H1 (cell line): ENCODE measurements at regions not wholly inside any gene's neighbourhood (a gene's known extent, or its start where the extent isn't known, plus 50 kb on each side); places are given as distances from the start of the nearest gene placed in this dataset.
"Not testable (repeated sequence)": the region's sequence is repeated elsewhere in the genome, so short reads cannot be mapped to it uniquely, and the experiment has no call there.

Experiments
- CTCF ChIA-PET: fragments of 300-600 bp; sonication (Branson Sonifier 250); formaldehyde crosslinking; loops from one replicate; lab custom pipeline; 2021; ENCODE audit not compliant: partially characterized antibody; lab: Charles Lee
- POLR2A ChIA-PET: fragments of 300-600 bp; sonication (Branson Sonifier 250); formaldehyde crosslinking; loops from one replicate; lab custom pipeline; 2021; ENCODE audit warnings: inconsistent platforms; ENCODE audit not compliant: partially characterized antibody; lab: Charles Lee
- DNase-seq, 2 experiments: peaks; one replicate each; pipeline versions ENCODE4 v3.0.0 to v3.0.0-alpha.2; 2010 to 2022; ENCODE audit warnings: low spot score in 2 of 2, low read depth in 1 of 2, mixed read lengths in 1 of 2
- FAIRE-seq: peaks from 2 replicates; lab custom pipeline; 2011; peaks lifted over from hg19 to GRCh38; lab: Jason Lieb, UNC
- H2AFZ ChIP-seq: 2 replicates; pipeline ENCODE4 v1.8.1; 2012; ENCODE audit warnings: low read length, inconsistent platforms
- H2AK5ac ChIP-seq: 2 replicates; pipeline ENCODE4 v1.6.1; 2013; ENCODE audit warnings: low read depth, low read length
- H2BK120ac ChIP-seq: replicated peaks from 2 replicates; pipeline ENCODE3; 2013; ENCODE audit warnings: low read depth, low read length, inconsistent platforms
- H2BK12ac ChIP-seq: 2 replicates; pipeline ENCODE4 v1.6.1; 2013; ENCODE audit warnings: low read depth, low read length
- H2BK15ac ChIP-seq: 2 replicates; pipeline ENCODE4 v1.6.1; 2013; ENCODE audit warnings: low read length
- H2BK20ac ChIP-seq: 2 replicates; pipeline ENCODE4 v1.6.1; 2013; ENCODE audit warnings: low read length
- H2BK5ac ChIP-seq: 2 replicates; pipeline ENCODE4 v1.6.1; 2013; ENCODE audit warnings: low read depth, low read length
- H3K14ac ChIP-seq: 2 replicates; pipeline ENCODE4 v1.6.1; 2013; ENCODE audit warnings: inconsistent platforms; ENCODE audit not compliant: insufficient read length
- H3K18ac ChIP-seq: 2 replicates; pipeline ENCODE4 v1.6.1; 2013; ENCODE audit warnings: low read length; ENCODE audit errors: extremely low read depth
- H3K23ac ChIP-seq: 2 replicates; pipeline ENCODE4 v1.6.1; 2013; ENCODE audit warnings: inconsistent platforms; ENCODE audit not compliant: insufficient read length
- H3K23me2 ChIP-seq: 2 replicates; pipeline ENCODE4 v1.6.1; 2013; ENCODE audit warnings: low read depth, low read length
- H3K27ac ChIP-seq: 2 replicates; pipeline ENCODE4 v1.6.1; 2011; ENCODE audit warnings: low read depth, low read length, inconsistent platforms
- H3K27me3 ChIP-seq, 4 experiments: replicated peaks in 1 of 4; 1 replicate in 1 of 4; 2 replicates in 3 of 4; pipeline versions ENCODE4 v1.6.1 to v1.8.1; 2011 to 2013; ENCODE audit warnings: low read length in 3 of 4, mild to moderate bottlenecking in 3 of 4, inconsistent platforms in 2 of 4, mixed read lengths in 2 of 4, moderate library complexity in 1 of 4; ENCODE audit not compliant: control insufficient read depth in 3 of 4, insufficient read depth in 3 of 4; ENCODE audit errors: extremely low read depth in 1 of 4
- H3K36me3 ChIP-seq, 4 experiments: 2 replicates each; pipeline versions ENCODE4 v1.6.1 to v1.8.1; 2011 to 2013; ENCODE audit warnings: mild to moderate bottlenecking in 4 of 4, low read length in 3 of 4, moderate library complexity in 2 of 4, control low read depth in 1 of 4, inconsistent platforms in 1 of 4; ENCODE audit not compliant: insufficient read depth in 4 of 4, control insufficient read depth in 2 of 4
- H3K4ac ChIP-seq: replicated peaks from 2 replicates; pipeline ENCODE3; 2013; ENCODE audit warnings: low read length, low read depth, mixed read lengths, inconsistent platforms; ENCODE audit not compliant: insufficient read length
- H3K4me1 ChIP-seq, 4 experiments: replicated peaks in 1 of 4; 1 replicate in 1 of 4; 2 replicates in 3 of 4; pipeline versions ENCODE4 v1.6.1 to v1.8.1; 2011 to 2013; ENCODE audit warnings: low read length in 3 of 4, inconsistent platforms in 2 of 4, mixed read lengths in 1 of 4; ENCODE audit not compliant: insufficient read depth in 4 of 4, control insufficient read depth in 3 of 4
- H3K4me2 ChIP-seq, 2 experiments: 2 replicates each; pipeline versions ENCODE4 v1.6.1 to v1.8.1; 2011 to 2013; ENCODE audit warnings: low read depth in 2 of 2, low read length in 2 of 2, control low read depth in 1 of 2, inconsistent platforms in 1 of 2, mild to moderate bottlenecking in 1 of 2; ENCODE audit not compliant: insufficient read depth in 1 of 2
- H3K4me3 ChIP-seq, 4 experiments: fragments of 200-600, 300-600 bp in 1 of 4; sonication (generic), shearing (Covaris generic), sonication (Bioruptor Twin) in 1 of 4; 2 replicates each; pipeline versions ENCODE4 v1.5.1 to v1.8.1; 2011 to 2016; ENCODE audit warnings: low read length in 4 of 4, low read depth in 3 of 4, control low read depth in 2 of 4, inconsistent platforms in 2 of 4, mild to moderate bottlenecking in 2 of 4, mixed read lengths in 1 of 4, moderate library complexity in 1 of 4; ENCODE audit not compliant: insufficient read depth in 2 of 4; ENCODE audit errors: extremely low read depth in 1 of 4
- H3K56ac ChIP-seq: replicated peaks from 2 replicates; pipeline ENCODE3; 2013; ENCODE audit warnings: low read depth, mild to moderate bottlenecking, mixed read lengths, low read length, inconsistent platforms; ENCODE audit not compliant: insufficient read length
- H3K79me1 ChIP-seq: 2 replicates; pipeline ENCODE4 v1.6.1; 2013; ENCODE audit warnings: low read depth, low read length, control low read depth
- H3K79me2 ChIP-seq, 2 experiments: 2 replicates each; pipeline versions ENCODE4 v1.6.1 to v1.8.1; 2012 to 2013; ENCODE audit warnings: low read length in 2 of 2, mild to moderate bottlenecking in 2 of 2, inconsistent platforms in 1 of 2; ENCODE audit not compliant: insufficient read depth in 2 of 2, control insufficient read depth in 1 of 2
- H3K9ac ChIP-seq, 4 experiments: replicated peaks in 1 of 4; 1 replicate in 1 of 4; 2 replicates in 3 of 4; pipeline versions ENCODE4 v1.6.1 to v1.8.1; 2011 to 2013; ENCODE audit warnings: low read depth in 3 of 4, low read length in 3 of 4, control low read depth in 2 of 4, mild to moderate bottlenecking in 2 of 4, moderate library complexity in 2 of 4, inconsistent platforms in 1 of 4; ENCODE audit errors: extremely low read depth in 1 of 4
- H3K9me3 ChIP-seq, 2 experiments: 2 replicates each; pipeline versions ENCODE4 v1.6.1 to v1.8.1; 2012 to 2013; ENCODE audit warnings: mild to moderate bottlenecking in 2 of 2, moderate library complexity in 2 of 2, control low read depth in 1 of 2, inconsistent platforms in 1 of 2, low read depth in 1 of 2, low read length in 1 of 2, mixed read lengths in 1 of 2; ENCODE audit not compliant: insufficient read depth in 2 of 2
- H4K20me1 ChIP-seq, 2 experiments: replicated peaks in 1 of 2; 2 replicates each; pipeline versions ENCODE3 to v1.8.1; 2011 to 2013; ENCODE audit warnings: inconsistent platforms in 2 of 2, low read length in 2 of 2, mild to moderate bottlenecking in 1 of 2; ENCODE audit not compliant: insufficient read depth in 2 of 2, control insufficient read depth in 1 of 2
- H4K5ac ChIP-seq: 2 replicates; pipeline ENCODE4 v1.6.1; 2013; ENCODE audit warnings: low read length, low read depth, mixed read lengths, inconsistent platforms; ENCODE audit not compliant: insufficient read length
- H4K8ac ChIP-seq: 2 replicates; pipeline ENCODE4 v1.8.0; 2013; ENCODE audit warnings: mild to moderate bottlenecking, moderate library complexity, low read length, inconsistent platforms; ENCODE audit not compliant: insufficient read depth; ENCODE audit errors: extremely low read depth
- H4K91ac ChIP-seq: replicated peaks from 2 replicates; pipeline ENCODE3; 2013; ENCODE audit warnings: low read length, mixed read lengths, inconsistent platforms; ENCODE audit not compliant: insufficient read length
- WGBS, 2 experiments: shearing (Covaris generic) in 1 of 2; methylation state at CpG; one replicate each; pipeline versions ENCODE4 v1.1.6 to v1.1.7; 2013 to 2015; ENCODE audit warnings: low lambda C conversion rate in 2 of 2, mixed read lengths in 2 of 2, inconsistent platforms in 1 of 2, low coverage in 1 of 2, missing lambda C conversion rate in 1 of 2; ENCODE audit not compliant: insufficient replicate concordance in 2 of 2, insufficient coverage in 1 of 2, insufficient read length in 1 of 2; ENCODE audit errors: extremely low coverage in 1 of 2, missing lambda C conversion rate in 1 of 2; 5-methylcytosine and 5-hydroxymethylcytosine counted together

- H3K23me2 ChIP-seq, H4K8ac ChIP-seq, H2AK5ac ChIP-seq, H4K20me1 ChIP-seq, H3K23ac ChIP-seq, H2AFZ ChIP-seq, FAIRE-seq, H3K79me2 ChIP-seq, H3K14ac ChIP-seq, H3K36me3 ChIP-seq, H3K56ac ChIP-seq, H4K91ac ChIP-seq, H3K4ac ChIP-seq, DNase-seq, H3K4me1 ChIP-seq, CTCF ChIA-PET, H3K27me3 ChIP-seq, H2BK12ac ChIP-seq, H3K18ac ChIP-seq, H4K5ac ChIP-seq, H2BK5ac ChIP-seq, H3K27ac ChIP-seq, H3K4me2 ChIP-seq, H2BK20ac ChIP-seq, H3K9ac ChIP-seq, H3K79me1 ChIP-seq, POLR2A ChIA-PET, H2BK120ac ChIP-seq, H2BK15ac ChIP-seq, H3K4me3 ChIP-seq: not testable (repeated sequence)
- WGBS, 2 experiments: 83% methylated on average over 4 of the region's 4 CpGs; no CpG with 5 or more reads in 1 of the 2 experiments
- H3K9me3 ChIP-seq: peaks cover 0 to 10% of the 10 kb centered on the region in 2 experiments; a peak in 2 of 4 replicates
These were observed 273.0 kb downstream of the TEX29 start for GRCh38 chr13:111593490-111593889.
